ENCODE measurements at regions not wholly inside any gene's neighbourhood (a gene's known extent, or its start where the extent isn't known, plus 50 kb on each side); places are given as distances from the start of the nearest gene placed in this dataset.

DNA sequence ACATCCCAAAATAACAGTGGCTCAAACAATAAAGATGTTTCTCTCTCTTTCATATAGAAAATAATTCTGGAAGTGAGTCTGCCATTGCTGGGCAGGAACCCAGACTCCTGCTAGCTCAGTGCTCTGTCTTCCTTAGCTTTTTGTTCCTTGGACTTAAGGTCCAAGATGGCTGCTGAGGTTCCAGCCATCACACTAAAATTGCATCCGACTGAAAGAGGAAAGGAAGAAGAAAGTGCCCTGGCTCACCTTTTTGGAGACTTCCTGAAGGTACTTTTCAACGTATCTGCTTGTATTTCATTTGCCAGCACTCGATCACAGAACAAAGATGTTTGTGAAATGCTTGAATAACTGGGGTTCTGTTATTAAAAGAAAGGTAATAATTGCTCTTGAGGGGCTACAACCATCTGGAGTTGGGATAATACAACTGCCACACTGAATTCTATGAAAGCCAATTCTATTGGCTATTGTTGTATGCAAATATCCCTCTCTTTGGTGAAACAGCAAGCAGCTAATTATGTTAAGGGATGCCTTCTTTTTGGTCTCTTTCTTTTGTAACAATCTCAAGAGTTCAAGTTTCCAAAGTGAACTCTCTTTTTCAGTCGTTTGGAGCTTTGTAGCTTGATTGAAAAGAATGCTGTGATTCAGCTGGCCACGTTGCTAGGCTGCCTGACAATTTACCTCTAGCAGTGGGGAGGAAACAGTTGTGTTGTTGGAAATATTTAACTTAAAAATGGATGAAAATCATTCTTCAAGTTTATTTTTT lies 83.9 kb downstream of the BAMBI start (continued):
- TF ChIP-seq ZNF462 (CRISPR knock-in tag; IDR thresholded peaks at IDR 0.05) (no peak), ZNF331 (CRISPR knock-in tag; IDR thresholded peaks at IDR 0.05; ENCODE audit: low read depth) (no peak), JUNB (IDR thresholded peaks at IDR 0.05; ENCODE audit: unreplicated experiment) (no peak), EZH2phosphoT487 (IDR thresholded peaks at IDR 0.05; ENCODE audit: unreplicated experiment) (no peak), ZNF114 (CRISPR knock-in tag; IDR thresholded peaks at IDR 0.05) (no peak)
- TF ChIP-seq, protein P1, sequence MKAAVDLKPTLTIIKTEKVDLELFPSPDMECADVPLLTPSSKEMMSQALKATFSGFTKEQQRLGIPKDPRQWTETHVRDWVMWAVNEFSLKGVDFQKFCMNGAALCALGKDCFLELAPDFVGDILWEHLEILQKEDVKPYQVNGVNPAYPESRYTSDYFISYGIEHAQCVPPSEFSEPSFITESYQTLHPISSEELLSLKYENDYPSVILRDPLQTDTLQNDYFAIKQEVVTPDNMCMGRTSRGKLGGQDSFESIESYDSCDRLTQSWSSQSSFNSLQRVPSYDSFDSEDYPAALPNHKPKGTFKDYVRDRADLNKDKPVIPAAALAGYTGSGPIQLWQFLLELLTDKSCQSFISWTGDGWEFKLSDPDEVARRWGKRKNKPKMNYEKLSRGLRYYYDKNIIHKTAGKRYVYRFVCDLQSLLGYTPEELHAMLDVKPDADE (IDR thresholded peaks at IDR 0.05), result no peak
- TF ChIP-seq, protein P2, sequence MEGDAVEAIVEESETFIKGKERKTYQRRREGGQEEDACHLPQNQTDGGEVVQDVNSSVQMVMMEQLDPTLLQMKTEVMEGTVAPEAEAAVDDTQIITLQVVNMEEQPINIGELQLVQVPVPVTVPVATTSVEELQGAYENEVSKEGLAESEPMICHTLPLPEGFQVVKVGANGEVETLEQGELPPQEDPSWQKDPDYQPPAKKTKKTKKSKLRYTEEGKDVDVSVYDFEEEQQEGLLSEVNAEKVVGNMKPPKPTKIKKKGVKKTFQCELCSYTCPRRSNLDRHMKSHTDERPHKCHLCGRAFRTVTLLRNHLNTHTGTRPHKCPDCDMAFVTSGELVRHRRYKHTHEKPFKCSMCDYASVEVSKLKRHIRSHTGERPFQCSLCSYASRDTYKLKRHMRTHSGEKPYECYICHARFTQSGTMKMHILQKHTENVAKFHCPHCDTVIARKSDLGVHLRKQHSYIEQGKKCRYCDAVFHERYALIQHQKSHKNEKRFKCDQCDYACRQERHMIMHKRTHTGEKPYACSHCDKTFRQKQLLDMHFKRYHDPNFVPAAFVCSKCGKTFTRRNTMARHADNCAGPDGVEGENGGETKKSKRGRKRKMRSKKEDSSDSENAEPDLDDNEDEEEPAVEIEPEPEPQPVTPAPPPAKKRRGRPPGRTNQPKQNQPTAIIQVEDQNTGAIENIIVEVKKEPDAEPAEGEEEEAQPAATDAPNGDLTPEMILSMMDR (conservative IDR thresholded peaks at IDR 0.05; ENCODE audit: low read depth in 2 of 2), result no peak

Measured in GM23338 (cell line).